ENCODE measurements at regions not wholly inside any gene's neighbourhood (a gene's known extent, or its start where the extent isn't known, plus 50 kb on each side); places are given as distances from the start of the nearest gene placed in this dataset.

DNA sequence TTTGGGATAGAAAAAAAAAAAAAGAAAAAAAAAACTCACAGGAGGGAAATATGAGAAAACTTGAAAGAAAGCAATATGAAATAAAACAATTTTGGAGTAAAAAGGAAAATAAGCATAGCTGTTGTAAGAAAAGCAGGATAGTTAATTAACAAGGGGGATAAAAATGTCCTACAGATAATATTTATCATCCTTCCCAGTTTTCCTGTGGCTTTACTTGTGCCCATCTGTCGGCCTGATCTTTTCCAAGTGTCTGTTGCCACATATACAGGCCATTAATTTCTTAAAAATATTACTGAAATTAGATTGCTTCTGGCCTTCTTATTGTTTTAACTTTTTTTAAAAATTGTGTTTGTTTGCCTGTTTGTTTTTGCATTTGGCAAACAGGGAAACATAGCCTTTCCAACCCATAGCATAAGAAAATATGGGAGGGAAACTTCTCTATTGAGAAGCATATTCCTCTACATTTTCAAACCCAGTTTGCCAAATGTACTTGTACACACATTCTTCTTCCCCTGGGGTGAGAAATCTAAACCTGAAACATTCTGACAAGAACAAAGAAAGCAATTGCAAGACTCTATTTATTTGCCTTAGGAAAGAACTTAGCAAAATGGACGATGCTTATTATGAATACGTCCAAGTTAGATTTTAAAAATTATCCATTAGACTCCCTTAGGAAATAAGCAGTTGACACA, 272.3 kb downstream of the CDH20 start:
- no peaks in the 10 kb centered on the region for H3K4me1 ChIP-seq (ENCODE audit: control insufficient read depth, insufficient read depth, low read length)
- H3K4me2 ChIP-seq (ENCODE audit: control insufficient read depth, insufficient read depth), result no peak overlapping the region
- peaks cover 0 to 2% of the 10 kb centered on the region in 2 experiments; a peak in 2 of 4 replicates for H3K27me3 ChIP-seq (replicated peaks in 1 of 2; ENCODE audit: control insufficient read depth in 2 of 2, insufficient read depth in 2 of 2, low read length in 1 of 2)
- H3K4me3 ChIP-seq, result no peak overlapping the region
- H3K79me2 ChIP-seq (ENCODE audit: control insufficient read depth, insufficient read depth, low read length), result no peaks in the 10 kb centered on the region
- FAIRE-seq (no peak), DNase-seq (ENCODE audit: low read depth, low spot score) (no peak), ATAC-seq (no peak)
- no peak overlapping the region for H3K27ac ChIP-seq (ENCODE audit: control insufficient read depth, insufficient read depth)
- no peaks in the 10 kb centered on the region for H4K20me1 ChIP-seq (ENCODE audit: control insufficient read depth, insufficient read depth)
- WGBS (ENCODE audit: insufficient coverage, insufficient replicate concordance, low lambda C conversion rate, missing lambda C conversion rate), result 32% methylated on average over 3 of the region's 3 CpGs
- H3K9me3 ChIP-seq (replicated peaks; ENCODE audit: control insufficient read depth, insufficient read depth, low read length), result no peaks in the 10 kb centered on the region
- H3K9ac ChIP-seq (ENCODE audit: control insufficient read depth, insufficient read depth, low read length), result no peak overlapping the region
- no peak overlapping the region for H2AFZ ChIP-seq (ENCODE audit: control insufficient read depth, low read depth, low read length)
- no TSS peak for BruUV-seq (replicated peaks)
- ChIA-PET RAD21 (ENCODE audit: unreplicated experiment) (no interaction called here), CTCF (no interaction called here), SMC1A (ENCODE audit: uncharacterized antibody, unreplicated experiment) (interaction anchor here (0.6 kb wide), 1 partner anchor 770 kb away, joined by 3 read pairs; no protein-coding TSS in a partner anchor), POLR2A (no interaction called here)
- H3K36me3 ChIP-seq (ENCODE audit: control insufficient read depth in 2 of 2, insufficient read depth in 2 of 2, low read length in 1 of 2), result no peaks in the 10 kb centered on the region
- TF ChIP-seq TAF1 (IDR thresholded peaks at IDR 0.05; ENCODE audit: borderline replicate concordance, low read depth, low read length), result no peak
- TF ChIP-seq STAT1 (conservative IDR thresholded peaks at IDR 0.05), result no peak
- TF ChIP-seq, protein P1, sequence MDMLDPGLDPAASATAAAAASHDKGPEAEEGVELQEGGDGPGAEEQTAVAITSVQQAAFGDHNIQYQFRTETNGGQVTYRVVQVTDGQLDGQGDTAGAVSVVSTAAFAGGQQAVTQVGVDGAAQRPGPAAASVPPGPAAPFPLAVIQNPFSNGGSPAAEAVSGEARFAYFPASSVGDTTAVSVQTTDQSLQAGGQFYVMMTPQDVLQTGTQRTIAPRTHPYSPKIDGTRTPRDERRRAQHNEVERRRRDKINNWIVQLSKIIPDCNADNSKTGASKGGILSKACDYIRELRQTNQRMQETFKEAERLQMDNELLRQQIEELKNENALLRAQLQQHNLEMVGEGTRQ (IDR thresholded peaks at IDR 0.05; ENCODE audit: borderline replicate concordance, low read depth, low read length), result no peak
- TF ChIP-seq ZZZ3 (IDR thresholded peaks at IDR 0.05; ENCODE audit: control insufficient read depth, insufficient read length, low read depth), result no peak
- no peak for TF ChIP-seq ZNF384 (IDR thresholded peaks at IDR 0.05; ENCODE audit: borderline replicate concordance, low read depth, low read length)
- TF ChIP-seq, protein P2, sequence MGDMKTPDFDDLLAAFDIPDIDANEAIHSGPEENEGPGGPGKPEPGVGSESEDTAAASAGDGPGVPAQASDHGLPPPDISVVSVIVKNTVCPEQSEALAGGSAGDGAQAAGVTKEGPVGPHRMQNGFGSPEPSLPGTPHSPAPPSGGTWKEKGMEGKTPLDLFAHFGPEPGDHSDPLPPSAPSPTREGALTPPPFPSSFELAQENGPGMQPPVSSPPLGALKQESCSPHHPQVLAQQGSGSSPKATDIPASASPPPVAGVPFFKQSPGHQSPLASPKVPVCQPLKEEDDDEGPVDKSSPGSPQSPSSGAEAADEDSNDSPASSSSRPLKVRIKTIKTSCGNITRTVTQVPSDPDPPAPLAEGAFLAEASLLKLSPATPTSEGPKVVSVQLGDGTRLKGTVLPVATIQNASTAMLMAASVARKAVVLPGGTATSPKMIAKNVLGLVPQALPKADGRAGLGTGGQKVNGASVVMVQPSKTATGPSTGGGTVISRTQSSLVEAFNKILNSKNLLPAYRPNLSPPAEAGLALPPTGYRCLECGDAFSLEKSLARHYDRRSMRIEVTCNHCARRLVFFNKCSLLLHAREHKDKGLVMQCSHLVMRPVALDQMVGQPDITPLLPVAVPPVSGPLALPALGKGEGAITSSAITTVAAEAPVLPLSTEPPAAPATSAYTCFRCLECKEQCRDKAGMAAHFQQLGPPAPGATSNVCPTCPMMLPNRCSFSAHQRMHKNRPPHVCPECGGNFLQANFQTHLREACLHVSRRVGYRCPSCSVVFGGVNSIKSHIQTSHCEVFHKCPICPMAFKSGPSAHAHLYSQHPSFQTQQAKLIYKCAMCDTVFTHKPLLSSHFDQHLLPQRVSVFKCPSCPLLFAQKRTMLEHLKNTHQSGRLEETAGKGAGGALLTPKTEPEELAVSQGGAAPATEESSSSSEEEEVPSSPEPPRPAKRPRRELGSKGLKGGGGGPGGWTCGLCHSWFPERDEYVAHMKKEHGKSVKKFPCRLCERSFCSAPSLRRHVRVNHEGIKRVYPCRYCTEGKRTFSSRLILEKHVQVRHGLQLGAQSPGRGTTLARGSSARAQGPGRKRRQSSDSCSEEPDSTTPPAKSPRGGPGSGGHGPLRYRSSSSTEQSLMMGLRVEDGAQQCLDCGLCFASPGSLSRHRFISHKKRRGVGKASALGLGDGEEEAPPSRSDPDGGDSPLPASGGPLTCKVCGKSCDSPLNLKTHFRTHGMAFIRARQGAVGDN (IDR thresholded peaks at IDR 0.05), result no peak
- TF ChIP-seq NR2C1 (IDR thresholded peaks at IDR 0.05), result no peak
- TF ChIP-seq, protein P3, sequence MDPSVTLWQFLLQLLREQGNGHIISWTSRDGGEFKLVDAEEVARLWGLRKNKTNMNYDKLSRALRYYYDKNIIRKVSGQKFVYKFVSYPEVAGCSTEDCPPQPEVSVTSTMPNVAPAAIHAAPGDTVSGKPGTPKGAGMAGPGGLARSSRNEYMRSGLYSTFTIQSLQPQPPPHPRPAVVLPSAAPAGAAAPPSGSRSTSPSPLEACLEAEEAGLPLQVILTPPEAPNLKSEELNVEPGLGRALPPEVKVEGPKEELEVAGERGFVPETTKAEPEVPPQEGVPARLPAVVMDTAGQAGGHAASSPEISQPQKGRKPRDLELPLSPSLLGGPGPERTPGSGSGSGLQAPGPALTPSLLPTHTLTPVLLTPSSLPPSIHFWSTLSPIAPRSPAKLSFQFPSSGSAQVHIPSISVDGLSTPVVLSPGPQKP (IDR thresholded peaks at IDR 0.05; ENCODE audit: low read depth, low read length), result no peak
- TF ChIP-seq MXI1 (IDR thresholded peaks at IDR 0.05; ENCODE audit: low read depth, low read length), result no peak
- TF ChIP-seq RUNX3 (IDR thresholded peaks at IDR 0.05; ENCODE audit: low read length), result no peak
- TF ChIP-seq, protein P4, sequence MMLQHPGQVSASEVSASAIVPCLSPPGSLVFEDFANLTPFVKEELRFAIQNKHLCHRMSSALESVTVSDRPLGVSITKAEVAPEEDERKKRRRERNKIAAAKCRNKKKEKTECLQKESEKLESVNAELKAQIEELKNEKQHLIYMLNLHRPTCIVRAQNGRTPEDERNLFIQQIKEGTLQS (IDR thresholded peaks at IDR 0.05; ENCODE audit: borderline replicate concordance, extremely low read depth, low read depth, low read length), result no peak
- no peak for TF ChIP-seq CHD2 (IDR thresholded peaks at IDR 0.05; ENCODE audit: borderline replicate concordance, low read depth, low read length)
- TF ChIP-seq, protein P5, sequence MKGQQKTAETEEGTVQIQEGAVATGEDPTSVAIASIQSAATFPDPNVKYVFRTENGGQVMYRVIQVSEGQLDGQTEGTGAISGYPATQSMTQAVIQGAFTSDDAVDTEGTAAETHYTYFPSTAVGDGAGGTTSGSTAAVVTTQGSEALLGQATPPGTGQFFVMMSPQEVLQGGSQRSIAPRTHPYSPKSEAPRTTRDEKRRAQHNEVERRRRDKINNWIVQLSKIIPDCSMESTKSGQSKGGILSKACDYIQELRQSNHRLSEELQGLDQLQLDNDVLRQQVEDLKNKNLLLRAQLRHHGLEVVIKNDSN (IDR thresholded peaks at IDR 0.05; ENCODE audit: borderline replicate concordance, extremely low read length, insufficient read depth, low read depth, low read length), result no peak
- no peak for TF ChIP-seq YY1 (IDR thresholded peaks at IDR 0.05; ENCODE audit: low read depth, low read length)
- TF ChIP-seq PML (IDR thresholded peaks at IDR 0.05; ENCODE audit: low read length), result no peak
- in situ Hi-C loops (cut with MboI) (no loop called here), intact Hi-C loops (cut with micrococcal nuclease; ENCODE audit: unreplicated experiment) (no loop called here)
